K562 (cell line): ENCODE measurements at regions not wholly inside any gene's neighbourhood (a gene's known extent, or its start where the extent isn't known, plus 50 kb on each side); places are given as distances from the start of the nearest gene placed in this dataset.

Experiments used
- BHLHE40 ChIP-seq: IDR thresholded peaks from 2 replicates; pipeline ENCODE4 v1.6.1; 2011; ENCODE audit warnings: low read length, improper control_type of control experiment
- BRCA1 ChIP-seq, 2 experiments: fragments of 450-650 bp in 1 of 2; sonication (generic) in 1 of 2; formaldehyde crosslinking in 1 of 2; IDR thresholded peaks; 2 replicates each; pipeline versions ENCODE4 v1.5.0 to v1.6.1; 2017 to 2020; ENCODE audit warnings: mild to moderate bottlenecking in 1 of 2, missing genetic modification reagents in 1 of 2
- RBM15 ChIP-seq: fragments of 200-400 bp; formaldehyde crosslinking; IDR thresholded peaks from 2 replicates; pipeline ENCODE4 v1.6.1; 2018; ENCODE audit warnings: mild to moderate bottlenecking, low read length, moderate library complexity; ENCODE audit not compliant: insufficient read depth
- ZC3H8 ChIP-seq: fragments of 450-650 bp; IDR thresholded peaks from 2 replicates; pipeline ENCODE4 v1.6.1; 2017
- ZNF212 ChIP-seq: fragments of 450-650 bp; formaldehyde crosslinking; IDR thresholded peaks from 2 replicates; pipeline ENCODE4 v1.4.0; 2020; ENCODE audit warnings: mild to moderate bottlenecking
- ZNF77 ChIP-seq: fragments of 250-450 bp; sonication (Bioruptor Pico); IDR thresholded peaks from 2 replicates; pipeline ENCODE4 v1.5.0; 2020
- TF ChIP-seq, protein P1 (sequence below), 2 experiments: fragments of 450-650 bp; IDR thresholded peaks; 2 replicates each; pipeline ENCODE4 v1.6.1; 2016
- TF ChIP-seq, protein P2 (sequence below), 2 experiments: fragments of 450-650 bp in 1 of 2; sonication (generic) in 1 of 2; formaldehyde crosslinking in 1 of 2; IDR thresholded peaks in 1 of 2; conservative IDR thresholded peaks in 1 of 2; 2 replicates each; pipeline versions ENCODE4 v1.6.1 to v1.8.1; 2016 to 2023; ENCODE audit warnings: mild to moderate bottlenecking in 2 of 2, moderate library complexity in 2 of 2, inconsistent platforms in 1 of 2, missing genetic modification reagents in 1 of 2
- TF ChIP-seq, protein P3 (sequence below): sonication (generic); formaldehyde crosslinking; IDR thresholded peaks from 2 replicates; pipeline ENCODE4 v1.4.0; 2020; ENCODE audit warnings: mild to moderate bottlenecking, missing genetic modification reagents

DNA sequence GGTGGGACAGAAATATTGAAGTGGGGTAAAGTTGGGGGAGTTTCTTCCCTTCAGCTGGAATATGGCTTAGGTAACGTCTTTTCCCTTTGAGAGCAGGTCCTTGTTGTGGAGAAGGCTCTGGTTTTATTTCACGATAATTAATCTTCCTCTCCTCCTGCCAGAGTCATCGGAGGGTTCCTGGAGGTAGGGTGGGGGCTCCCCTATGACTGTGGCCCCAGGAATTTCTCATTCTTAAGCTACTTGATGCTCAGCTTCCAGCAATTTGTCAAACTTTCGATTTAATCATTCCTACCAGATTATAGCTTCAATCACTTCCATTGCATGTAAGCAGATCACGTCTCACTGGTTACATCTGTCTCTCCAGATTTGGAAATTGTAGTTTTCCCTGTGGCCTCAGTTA, 242.8 kb upstream of the PLET1 start (continued):
- TF ChIP-seq, protein P1, sequence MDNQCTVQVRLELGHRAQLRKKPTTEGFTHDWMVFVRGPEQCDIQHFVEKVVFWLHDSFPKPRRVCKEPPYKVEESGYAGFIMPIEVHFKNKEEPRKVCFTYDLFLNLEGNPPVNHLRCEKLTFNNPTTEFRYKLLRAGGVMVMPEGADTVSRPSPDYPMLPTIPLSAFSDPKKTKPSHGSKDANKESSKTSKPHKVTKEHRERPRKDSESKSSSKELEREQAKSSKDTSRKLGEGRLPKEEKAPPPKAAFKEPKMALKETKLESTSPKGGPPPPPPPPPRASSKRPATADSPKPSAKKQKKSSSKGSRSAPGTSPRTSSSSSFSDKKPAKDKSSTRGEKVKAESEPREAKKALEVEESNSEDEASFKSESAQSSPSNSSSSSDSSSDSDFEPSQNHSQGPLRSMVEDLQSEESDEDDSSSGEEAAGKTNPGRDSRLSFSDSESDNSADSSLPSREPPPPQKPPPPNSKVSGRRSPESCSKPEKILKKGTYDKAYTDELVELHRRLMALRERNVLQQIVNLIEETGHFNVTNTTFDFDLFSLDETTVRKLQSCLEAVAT (IDR thresholded peaks at IDR 0.05): no peak
- TF ChIP-seq ZNF77 (CRISPR knock-in tag) (no peak), BHLHE40 (no peak), BRCA1 (IDR thresholded peaks at IDR 0.05) (no peak), BRCA1 (CRISPR knock-in tag; IDR thresholded peaks at IDR 0.05) (no peak), ZNF212 (CRISPR knock-in tag) (no peak), ZC3H8 (no peak), RBM15 (no peak)
- TF ChIP-seq, protein P2, sequence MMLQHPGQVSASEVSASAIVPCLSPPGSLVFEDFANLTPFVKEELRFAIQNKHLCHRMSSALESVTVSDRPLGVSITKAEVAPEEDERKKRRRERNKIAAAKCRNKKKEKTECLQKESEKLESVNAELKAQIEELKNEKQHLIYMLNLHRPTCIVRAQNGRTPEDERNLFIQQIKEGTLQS (IDR thresholded peaks at IDR 0.05): no peak
- TF ChIP-seq, protein P2 (CRISPR knock-in tag; conservative IDR thresholded peaks at IDR 0.05): no peak
- TF ChIP-seq, protein P3, sequence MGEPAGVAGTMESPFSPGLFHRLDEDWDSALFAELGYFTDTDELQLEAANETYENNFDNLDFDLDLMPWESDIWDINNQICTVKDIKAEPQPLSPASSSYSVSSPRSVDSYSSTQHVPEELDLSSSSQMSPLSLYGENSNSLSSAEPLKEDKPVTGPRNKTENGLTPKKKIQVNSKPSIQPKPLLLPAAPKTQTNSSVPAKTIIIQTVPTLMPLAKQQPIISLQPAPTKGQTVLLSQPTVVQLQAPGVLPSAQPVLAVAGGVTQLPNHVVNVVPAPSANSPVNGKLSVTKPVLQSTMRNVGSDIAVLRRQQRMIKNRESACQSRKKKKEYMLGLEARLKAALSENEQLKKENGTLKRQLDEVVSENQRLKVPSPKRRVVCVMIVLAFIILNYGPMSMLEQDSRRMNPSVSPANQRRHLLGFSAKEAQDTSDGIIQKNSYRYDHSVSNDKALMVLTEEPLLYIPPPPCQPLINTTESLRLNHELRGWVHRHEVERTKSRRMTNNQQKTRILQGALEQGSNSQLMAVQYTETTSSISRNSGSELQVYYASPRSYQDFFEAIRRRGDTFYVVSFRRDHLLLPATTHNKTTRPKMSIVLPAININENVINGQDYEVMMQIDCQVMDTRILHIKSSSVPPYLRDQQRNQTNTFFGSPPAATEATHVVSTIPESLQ (CRISPR knock-in tag): no peak
